ENCODE measurements at regions not wholly inside any gene's neighbourhood (a gene's known extent, or its start where the extent isn't known, plus 50 kb on each side); places are given as distances from the start of the nearest gene placed in this dataset.

DNA sequence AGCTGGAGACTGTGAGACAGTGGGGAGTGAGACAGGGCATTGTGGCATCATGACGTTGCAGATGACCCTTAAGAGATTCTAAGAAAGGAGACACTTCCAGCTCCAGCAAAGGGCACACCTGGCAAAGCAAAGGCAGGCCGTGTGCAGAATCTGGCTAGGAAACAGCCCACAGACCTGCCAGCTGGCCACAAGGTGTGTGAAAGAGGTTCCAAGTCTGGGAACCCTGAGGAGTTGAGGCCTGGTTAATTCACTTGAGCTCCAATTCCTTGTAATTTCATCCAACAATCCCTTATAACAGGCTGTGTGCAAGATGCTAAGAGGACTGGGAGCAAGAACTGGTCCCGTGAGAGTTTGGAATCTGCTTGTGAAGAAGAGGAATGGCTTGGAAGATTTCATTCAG lies 72.8 kb upstream of the FAM9A start:
- Histone ChIP-seq H3K4me3 (no peak overlapping the region), H3K27ac (no peak overlapping the region), H3K4me1 (no peaks in the 10 kb centered on the region), H3K36me3 (no peaks in the 10 kb centered on the region), H3K9me3 (no peaks in the 10 kb centered on the region), H3K27me3 (replicated peaks in 1 of 7) (peaks cover 0 to 6% (median 0%) of the 10 kb centered on the region in 7 donors)
- TF ChIP-seq POLR2A (IDR thresholded peaks at IDR 0.05) (no peak), POLR2AphosphoS5 (IDR thresholded peaks at IDR 0.05) (no peak)
- TF ChIP-seq, protein P1, sequence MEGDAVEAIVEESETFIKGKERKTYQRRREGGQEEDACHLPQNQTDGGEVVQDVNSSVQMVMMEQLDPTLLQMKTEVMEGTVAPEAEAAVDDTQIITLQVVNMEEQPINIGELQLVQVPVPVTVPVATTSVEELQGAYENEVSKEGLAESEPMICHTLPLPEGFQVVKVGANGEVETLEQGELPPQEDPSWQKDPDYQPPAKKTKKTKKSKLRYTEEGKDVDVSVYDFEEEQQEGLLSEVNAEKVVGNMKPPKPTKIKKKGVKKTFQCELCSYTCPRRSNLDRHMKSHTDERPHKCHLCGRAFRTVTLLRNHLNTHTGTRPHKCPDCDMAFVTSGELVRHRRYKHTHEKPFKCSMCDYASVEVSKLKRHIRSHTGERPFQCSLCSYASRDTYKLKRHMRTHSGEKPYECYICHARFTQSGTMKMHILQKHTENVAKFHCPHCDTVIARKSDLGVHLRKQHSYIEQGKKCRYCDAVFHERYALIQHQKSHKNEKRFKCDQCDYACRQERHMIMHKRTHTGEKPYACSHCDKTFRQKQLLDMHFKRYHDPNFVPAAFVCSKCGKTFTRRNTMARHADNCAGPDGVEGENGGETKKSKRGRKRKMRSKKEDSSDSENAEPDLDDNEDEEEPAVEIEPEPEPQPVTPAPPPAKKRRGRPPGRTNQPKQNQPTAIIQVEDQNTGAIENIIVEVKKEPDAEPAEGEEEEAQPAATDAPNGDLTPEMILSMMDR (IDR thresholded peaks at IDR 0.05 in 8 of 11, conservative IDR thresholded peaks at IDR 0.05 in 3 of 11): no peak
- 50 to 85% (median 58%) methylated on average over 3 of the region's 3 CpGs for WGBS, 5 donors
- intact Hi-C loops (cut with DNase I; ENCODE audit: low total_unique reads): no loop called here
- no peak for DNase-seq

DNA sequence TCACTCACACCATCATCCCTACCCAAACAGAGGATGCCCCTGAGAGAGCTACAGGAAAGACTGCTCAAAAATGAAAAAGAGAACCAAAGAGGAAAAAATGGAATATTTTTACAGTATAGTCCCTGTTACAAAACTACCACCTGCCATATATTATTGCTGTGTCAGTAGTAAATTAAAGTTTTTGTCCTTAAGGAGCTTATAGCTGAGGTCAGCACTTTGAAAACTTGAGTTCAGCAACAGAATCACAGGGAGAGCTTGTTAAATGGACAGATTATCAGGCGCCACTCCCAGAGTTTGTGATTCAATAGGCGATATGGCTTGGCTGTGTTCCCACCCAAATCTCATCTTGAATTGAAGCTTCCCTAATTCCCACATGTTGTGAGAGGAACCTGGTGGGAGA lies 71.9 kb upstream of the FAM9A start:
- Histone ChIP-seq H3K27ac (no peak overlapping the region), H3K4me3 (no peak overlapping the region), H3K9me3 (no peaks in the 10 kb centered on the region), H3K4me1 (no peaks in the 10 kb centered on the region), H3K27me3 (replicated peaks in 1 of 7) (peaks cover 0 to 6% (median 0%) of the 10 kb centered on the region in 7 donors), H3K36me3 (no peaks in the 10 kb centered on the region)
- DNase-seq: no peak
- TF ChIP-seq, protein P1 (IDR thresholded peaks at IDR 0.05 in 8 of 11, conservative IDR thresholded peaks at IDR 0.05 in 3 of 11): no peak
- TF ChIP-seq POLR2A (IDR thresholded peaks at IDR 0.05) (no peak), POLR2AphosphoS5 (IDR thresholded peaks at IDR 0.05) (no peak)
- intact Hi-C loops (cut with DNase I; ENCODE audit: low total_unique reads): no loop called here
- 81 to 93% (median 88%) methylated on average over 2 of the region's 2 CpGs for WGBS, 5 donors

DNA sequence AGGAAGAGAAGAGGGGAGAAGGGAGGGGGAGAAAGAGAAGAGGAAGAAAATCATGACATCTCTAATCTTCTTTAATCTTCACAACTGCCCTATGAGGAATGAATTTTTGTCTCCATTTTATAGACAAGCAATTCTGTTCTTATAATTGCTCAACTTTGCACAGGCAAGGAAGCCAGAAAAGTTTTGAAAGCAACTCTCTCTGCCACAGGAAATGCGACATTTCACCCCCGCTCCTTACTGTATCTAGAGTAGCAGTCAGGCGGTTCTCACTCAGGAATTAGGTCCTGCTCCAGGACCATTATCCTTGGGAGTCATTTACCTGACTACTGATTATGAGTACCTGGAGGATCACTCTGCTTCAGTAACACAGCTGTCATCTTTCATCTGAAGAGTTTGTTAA lies 69.2 kb upstream of the FAM9A start:
- intact Hi-C loops (cut with DNase I; ENCODE audit: low total_unique reads): no loop called here

DNA sequence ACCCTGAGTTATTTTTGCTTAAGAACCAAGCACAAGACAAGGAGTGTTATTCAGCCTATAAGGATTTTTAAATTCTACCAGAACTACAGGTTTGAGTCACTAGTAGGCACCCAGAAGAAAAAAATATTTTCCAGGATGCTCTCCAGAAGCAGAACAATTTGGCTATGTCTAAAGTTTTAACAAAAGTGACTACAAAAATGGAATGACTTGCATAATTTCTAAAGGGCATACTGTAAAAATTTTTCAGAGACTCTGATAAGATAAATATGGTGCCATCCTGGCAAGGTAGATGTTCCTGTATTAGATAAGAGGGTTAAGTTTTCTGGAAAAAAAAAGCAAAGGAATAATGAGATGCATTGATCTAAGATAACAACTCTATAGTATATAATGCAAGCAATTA lies 68.6 kb upstream of the FAM9A start:
- no peak for DNase-seq
- H3K27ac ChIP-seq: no peak overlapping the region
- TF ChIP-seq, protein P1 (IDR thresholded peaks at IDR 0.05 in 8 of 11, conservative IDR thresholded peaks at IDR 0.05 in 3 of 11): no peak

More for the DNA sequence above, 69.2 kb upstream of the FAM9A start:
- no peaks in the 10 kb centered on the region for H3K9me3 ChIP-seq
- no peaks in the 10 kb centered on the region for H3K4me1 ChIP-seq
- DNase-seq: no peak
- no peaks in the 10 kb centered on the region for H3K36me3 ChIP-seq
- TF ChIP-seq POLR2A (IDR thresholded peaks at IDR 0.05) (no peak), POLR2AphosphoS5 (IDR thresholded peaks at IDR 0.05) (no peak)
- TF ChIP-seq, protein P1 (IDR thresholded peaks at IDR 0.05 in 8 of 11, conservative IDR thresholded peaks at IDR 0.05 in 3 of 11): no peak
- H3K4me3 ChIP-seq: no peak overlapping the region
- WGBS, 5 donors: 32 to 62% (median 36%) methylated on average over 3 of the region's 3 CpGs
- peaks cover 0 to 6% (median 0%) of the 10 kb centered on the region in 7 donors for H3K27me3 ChIP-seq (replicated peaks in 1 of 7)
- no peak overlapping the region for H3K27ac ChIP-seq

More for the DNA sequence above, 68.6 kb upstream of the FAM9A start:
- no peaks in the 10 kb centered on the region for H3K4me1 ChIP-seq
- no peaks in the 10 kb centered on the region for H3K9me3 ChIP-seq
- peaks cover 0 to 6% (median 0%) of the 10 kb centered on the region in 7 donors for H3K27me3 ChIP-seq (replicated peaks in 1 of 7)
- intact Hi-C loops (cut with DNase I; ENCODE audit: low total_unique reads): no loop called here
- no peak overlapping the region for H3K4me3 ChIP-seq
- H3K36me3 ChIP-seq: no peaks in the 10 kb centered on the region
